K562 (cell line): ENCODE measurements at regions not wholly inside any gene's neighbourhood (a gene's known extent, or its start where the extent isn't known, plus 50 kb on each side); places are given as distances from the start of the nearest gene placed in this dataset.
A peak's percentile ranks its signal among the peaks of the same experiment; 100 is the strongest.

Experiments used
- ATAC-seq: fragments of 200-7000 bp; cut with Tn5 transposase; 3 replicates; pipeline ENCODE4 v1.9.1; 2020; ENCODE audit warnings: moderate library complexity
- BruUV-seq: library from RNA; stranded (reverse); fragments of 400-500 nt; replicated peaks from 2 replicates; lab custom pipeline; 2021; lab: Mats Ljungman, UMichigan
- CTCF ChIA-PET: fragments of 300-600 bp; formaldehyde crosslinking; extraction: SDS; loops from one replicate; lab custom pipeline; 2021; ENCODE audit warnings: low intra/inter-chr PET ratio; lab: Yijun Ruan, JAX
- POLR2A ChIA-PET: fragments of 300-600, 350-650 bp; sonication (Branson Sonifier 250); formaldehyde crosslinking; extraction: SDS; loops from one replicate; lab custom pipeline; 2021; ENCODE audit warnings: antibody characterized with exemption, inconsistent platforms; lab: Yijun Ruan, JAX
- DNase-seq, 4 experiments: peaks; one replicate each; pipeline versions ENCODE4 v3.0.0 to v3.0.0-alpha.2; 2011 to 2018; ENCODE audit warnings: low spot score in 3 of 4, mixed read lengths in 3 of 4; ENCODE audit errors: extremely low read depth in 1 of 4
- FAIRE-seq: peaks from 2 replicates; lab custom pipeline; 2011; peaks lifted over from hg19 to GRCh38; lab: Jason Lieb, UNC
- H2AFZ ChIP-seq: 2 replicates; pipeline ENCODE4 v1.6.0; 2011; ENCODE audit warnings: low read depth, low read length, control low read depth, inconsistent platforms
- H3K27ac ChIP-seq: fragments of 200-600 bp; 3 replicates; pipeline ENCODE4 v1.8.0; 2011; ENCODE audit warnings: low read depth, mild to moderate bottlenecking, control low read depth, inconsistent platforms, low read length, moderate library complexity, mixed read lengths; ENCODE audit errors: extremely low read depth
- H3K27me3 ChIP-seq, 2 experiments: fragments of 300-600 bp in 1 of 2; 2 replicates in 1 of 2; 3 replicates in 1 of 2; pipeline versions ENCODE4 v1.6.0 to v1.8.0; 2011; ENCODE audit warnings: inconsistent platforms in 2 of 2, low read length in 2 of 2, mild to moderate bottlenecking in 1 of 2, mixed read lengths in 1 of 2, moderate library complexity in 1 of 2; ENCODE audit not compliant: control insufficient read depth in 2 of 2, insufficient read depth in 2 of 2
- H3K36me3 ChIP-seq: fragments of 300-600 bp; 3 replicates; pipeline ENCODE4 v1.8.0; 2011; ENCODE audit warnings: mild to moderate bottlenecking, low read length, inconsistent platforms; ENCODE audit not compliant: control insufficient read depth, insufficient read depth
- H3K4me1 ChIP-seq, 2 experiments: fragments of 200-600 bp in 1 of 2; replicated peaks in 1 of 2; 2 replicates in 1 of 2; 3 replicates in 1 of 2; pipeline versions ENCODE4 v1.5.1 to v1.8.0; 2011; ENCODE audit warnings: inconsistent platforms in 2 of 2, low read length in 2 of 2, mild to moderate bottlenecking in 1 of 2, mixed read lengths in 1 of 2, moderate library complexity in 1 of 2; ENCODE audit not compliant: control insufficient read depth in 2 of 2, insufficient read depth in 2 of 2
- H3K4me2 ChIP-seq: 2 replicates; pipeline ENCODE4 v1.6.1; 2011; ENCODE audit warnings: low read length, control low read depth, inconsistent platforms, mixed read lengths; ENCODE audit not compliant: insufficient read depth
- H3K4me3 ChIP-seq: fragments of 200-600 bp; sonication (generic), shearing (Covaris generic); 2 replicates; pipeline ENCODE4 v1.5.1; 2016; ENCODE audit warnings: control low read depth, inconsistent platforms
- H3K79me2 ChIP-seq: fragments of 200-600 bp; 3 replicates; pipeline ENCODE4 v1.8.0; 2011; ENCODE audit warnings: low read length, inconsistent platforms; ENCODE audit not compliant: control insufficient read depth, insufficient read depth
- H3K9ac ChIP-seq, 2 experiments: 2 replicates each; pipeline versions ENCODE4 v1.6.0 to v1.6.1; 2011; ENCODE audit warnings: low read depth in 2 of 2, low read length in 2 of 2, control low read depth in 1 of 2, inconsistent platforms in 1 of 2, mild to moderate bottlenecking in 1 of 2, mixed read lengths in 1 of 2; ENCODE audit not compliant: insufficient read depth in 1 of 2
- H3K9me1 ChIP-seq: one replicate; pipeline ENCODE4 v1.6.0; 2011; ENCODE audit warnings: inconsistent platforms, mild to moderate bottlenecking, low read length, moderate library complexity; ENCODE audit not compliant: control insufficient read depth, insufficient read depth
- H3K9me3 ChIP-seq: replicated peaks from 2 replicates; pipeline ENCODE4 v1.5.1; 2011; ENCODE audit warnings: low read depth, low read length, inconsistent platforms; ENCODE audit not compliant: control insufficient read depth, insufficient read depth
- H4K20me1 ChIP-seq: replicated peaks from 2 replicates; pipeline ENCODE4 v1.6.1; 2011; ENCODE audit warnings: low read length, inconsistent platforms, mixed read lengths; ENCODE audit not compliant: control insufficient read depth, insufficient read depth
- BACH1 ChIP-seq: fragments of 200-800 bp; sonication (Bioruptor generic); IDR thresholded peaks from 2 replicates; pipeline ENCODE4 v1.6.1; 2016; ENCODE audit warnings: missing genetic modification characterization, missing compliant biosample characterization
- C11orf30 ChIP-seq: fragments of 450-650 bp; IDR thresholded peaks from 2 replicates; pipeline ENCODE4 v1.6.1; 2016; ENCODE audit warnings: low read depth, mild to moderate bottlenecking
- ETS1 ChIP-seq: conservative IDR thresholded peaks from 2 replicates; pipeline ENCODE4 v1.6.1; 2011; ENCODE audit warnings: low read depth, mild to moderate bottlenecking, low read length; ENCODE audit not compliant: control insufficient read depth
- HIVEP1 ChIP-seq: fragments of 250-450 bp; sonication (Bioruptor Pico); IDR thresholded peaks from 2 replicates; pipeline ENCODE4 v1.4.0; 2020; ENCODE audit warnings: mild to moderate bottlenecking
- MAFG ChIP-seq: fragments of 450-650 bp; conservative IDR thresholded peaks from 2 replicates; pipeline ENCODE4 v1.6.1; 2016; ENCODE audit warnings: missing genetic modification characterization, missing compliant biosample characterization
- MAFK ChIP-seq: IDR thresholded peaks from 2 replicates; pipeline ENCODE4 v1.6.1; 2011; ENCODE audit warnings: low read length, improper control_type of control experiment
- MTA3 ChIP-seq: fragments of 450-650 bp; formaldehyde crosslinking; IDR thresholded peaks from 2 replicates; pipeline ENCODE4 v1.6.1; 2017; ENCODE audit warnings: mild to moderate bottlenecking, borderline replicate concordance
- NCOA2 ChIP-seq, 2 experiments: fragments of 450-650 bp; IDR thresholded peaks; 2 replicates each; pipeline ENCODE4 v1.6.1; 2018; ENCODE audit warnings: mild to moderate bottlenecking in 2 of 2, moderate library complexity in 1 of 2; ENCODE audit not compliant: partially characterized antibody in 2 of 2
- NR4A1 ChIP-seq, 2 experiments: fragments of 250-450 bp in 1 of 2; fragments of 450-650 bp in 1 of 2; sonication (Bioruptor Pico) in 1 of 2; IDR thresholded peaks; 2 replicates each; pipeline versions ENCODE4 v1.4.0 to v1.6.1; 2016 to 2020; ENCODE audit warnings: mild to moderate bottlenecking in 2 of 2, missing compliant biosample characterization in 1 of 2, missing genetic modification characterization in 1 of 2, moderate library complexity in 1 of 2
- RB1 ChIP-seq: fragments of 450-650 bp; IDR thresholded peaks from 2 replicates; pipeline ENCODE4 v1.6.1; 2017; ENCODE audit warnings: low read depth, mild to moderate bottlenecking
- RBM22 ChIP-seq: fragments of 200-400 bp; formaldehyde crosslinking; IDR thresholded peaks from 2 replicates; pipeline ENCODE4 v1.6.1; 2018; ENCODE audit warnings: low read length, low read depth; ENCODE audit not compliant: poor library complexity, severe bottlenecking
- ZNF174 ChIP-seq: fragments of 250-450 bp; sonication (Bioruptor Pico); IDR thresholded peaks from 2 replicates; pipeline ENCODE4 v1.4.0; 2020; ENCODE audit warnings: mild to moderate bottlenecking
- ZNF197 ChIP-seq: fragments of 200-800 bp; sonication (Bioruptor generic); IDR thresholded peaks from 2 replicates; pipeline ENCODE4 v1.6.1; 2016; ENCODE audit warnings: low read depth, missing genetic modification characterization, missing compliant biosample characterization
- ZNF668 ChIP-seq: fragments of 250-450 bp; sonication (Bioruptor Pico); IDR thresholded peaks from 2 replicates; pipeline ENCODE4 v1.8.0; 2022; ENCODE audit warnings: mild to moderate bottlenecking, inconsistent platforms
- ZZZ3 ChIP-seq: fragments of 450-650 bp; IDR thresholded peaks from 2 replicates; pipeline ENCODE4 v1.6.1; 2016; ENCODE audit warnings: antibody characterized with exemption, mild to moderate bottlenecking, moderate library complexity
- WGBS: fragments of 100-300 bp; shearing (Covaris generic); methylation state at CpG from one replicate; pipeline ENCODE4 v1.1.6; 2016; ENCODE audit warnings: low coverage, mixed read lengths; ENCODE audit not compliant: insufficient coverage; ENCODE audit errors: missing lambda C conversion rate; 5-methylcytosine and 5-hydroxymethylcytosine counted together
- in situ Hi-C: fragments of 300-500 bp; cut with MboI; formaldehyde crosslinking; loops from 4 replicates; pipeline ENCODE4 v1.15.0; 2018; ENCODE audit warnings: inconsistent platforms, mixed read lengths
- intact Hi-C: fragments of 100-400 bp; cut with micrococcal nuclease; formaldehyde crosslinking; loops from 2 replicates; pipeline ENCODE4 v1.14.2; 2022

GRCh38 chr10:61051344-61051743 lies 107.4 kb upstream of the RHOBTB1 start:
- FAIRE-seq (no peak), ATAC-seq (no peak), DNase-seq (no peak)
- Histone ChIP-seq H3K9me1 (no peaks in the 10 kb centered on the region), H3K27ac (no peak overlapping the region), H2AFZ (no peak overlapping the region), H3K9me3 (no peaks in the 10 kb centered on the region), H3K27me3 (no peaks in the 10 kb centered on the region; a peak in 1 of 5 replicates), H3K4me3 (no peak overlapping the region), H3K4me1 (no peaks in the 10 kb centered on the region), H3K36me3 (no peaks in the 10 kb centered on the region), H3K9ac (no peak overlapping the region), H3K4me2 (no peak overlapping the region), H4K20me1 (no peaks in the 10 kb centered on the region), H3K79me2 (no peaks in the 10 kb centered on the region)
- in situ Hi-C loops (no loop called here), intact Hi-C loops (no loop called here)
- no TSS peak for BruUV-seq
- CTCF ChIA-PET = no interaction called here
- TF ChIP-seq ZNF668 (CRISPR knock-in tag) (no peak), RBM22 (no peak), ZNF174 (no peak), NCOA2 (IDR thresholded peaks at IDR 0.05; ENCODE audit: partially characterized antibody in 2 of 2) (no peak)
- 5% methylated on average over 5 of the region's 5 CpGs for WGBS
- POLR2A ChIA-PET = no interaction called here

GRCh38 chr10:61050120-61050745 lies 106.2 kb upstream of the RHOBTB1 start:
- CTCF ChIA-PET = no interaction called here
- WGBS = 2% methylated on average over 5 of the region's 5 CpGs
- intact Hi-C loops = no loop called here
- TF ChIP-seq MAFK = peak; percentile 71
- no peak for TF ChIP-seq HIVEP1 (CRISPR knock-in tag)
- peak; percentile 61; the same call in 1 of the 2 replicates for TF ChIP-seq C11orf30
- TF ChIP-seq NR4A1 (CRISPR knock-in tag; IDR thresholded peaks at IDR 0.05) = no peak
- TF ChIP-seq NR4A1 (tag; IDR thresholded peaks at IDR 0.05) = no peak
- TF ChIP-seq ZNF197 (CRISPR knock-in tag) = no peak
- TF ChIP-seq RB1 = no peak
- TF ChIP-seq MTA3 = no peak
- TF ChIP-seq MAFG = peak; percentile 77
- TF ChIP-seq BACH1 (tag) = no peak
- no peak for TF ChIP-seq ETS1
- TF ChIP-seq ZZZ3 = no peak

More at GRCh38 chr10:61050120-61050745, 106.2 kb upstream of the RHOBTB1 start:
- BruUV-seq = no TSS peak
- H3K4me3 ChIP-seq = no peak overlapping the region
- H3K9ac ChIP-seq = no peak overlapping the region
- no peaks in the 10 kb centered on the region for H3K9me1 ChIP-seq
- H3K79me2 ChIP-seq = no peaks in the 10 kb centered on the region
- in situ Hi-C loops = no loop called here
- no peaks in the 10 kb centered on the region for H3K4me1 ChIP-seq
- no peaks in the 10 kb centered on the region for H4K20me1 ChIP-seq
- ATAC-seq = no peak
- POLR2A ChIA-PET = interaction anchor here (1.5 to 2.3 kb wide), 2 partner anchors 8 to 11 kb away, joined by 6 to 9 read pairs; no protein-coding TSS in a partner anchor
- H3K27ac ChIP-seq = no peak overlapping the region
- no peaks in the 10 kb centered on the region for H3K36me3 ChIP-seq
- DNase-seq = no peak
- no peaks in the 10 kb centered on the region; a peak in 1 of 5 replicates for H3K27me3 ChIP-seq
- H3K9me3 ChIP-seq = no peaks in the 10 kb centered on the region
- FAIRE-seq = no peak
- H2AFZ ChIP-seq = no peak overlapping the region
- H3K4me2 ChIP-seq = no peak overlapping the region
